AG10803 (cell line): ENCODE measurements at regions not wholly inside any gene's neighbourhood (a gene's known extent, or its start where the extent isn't known, plus 50 kb on each side); places are given as distances from the start of the nearest gene placed in this dataset.
"Not testable (repeated sequence)": the region's sequence is repeated elsewhere in the genome, so short reads cannot be mapped to it uniquely, and the experiment has no call there.

Experiments
- DNase-seq: peaks from one replicate; pipeline ENCODE4 v3.0.0; 2010; ENCODE audit warnings: low read depth
- H3K4me3 ChIP-seq: 2 replicates; pipeline ENCODE4 v1.5.1; 2011; ENCODE audit warnings: mild to moderate bottlenecking, low read length, control low read depth
- TF ChIP-seq, protein P1 (sequence below): conservative IDR thresholded peaks from 2 replicates; pipeline ENCODE4 v1.5.1; 2011; ENCODE audit warnings: mild to moderate bottlenecking, low read length, control low read depth, inconsistent platforms

DNA sequence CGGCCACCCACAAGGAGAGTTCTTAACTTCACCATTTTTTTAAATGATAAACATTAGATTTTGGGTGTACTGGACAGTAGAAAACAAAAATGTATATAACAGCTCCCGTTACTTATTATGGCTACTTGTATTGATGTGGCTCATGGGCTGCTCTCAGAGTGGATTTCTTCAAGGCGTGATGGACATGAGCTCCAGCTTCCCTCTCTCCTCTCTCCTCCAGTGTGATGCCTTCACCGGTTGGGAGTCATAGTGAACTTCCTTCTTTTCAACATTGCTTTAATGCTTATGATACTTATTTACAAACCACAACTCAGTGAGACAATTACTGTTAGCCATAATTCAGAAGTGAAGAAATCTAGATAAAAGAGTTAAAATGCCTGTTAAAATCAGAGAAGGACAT, 515.2 kb downstream of the RNF144A start:
- no peak overlapping the region for H3K4me3 ChIP-seq
- DNase-seq = no peak
- TF ChIP-seq, protein P1, sequence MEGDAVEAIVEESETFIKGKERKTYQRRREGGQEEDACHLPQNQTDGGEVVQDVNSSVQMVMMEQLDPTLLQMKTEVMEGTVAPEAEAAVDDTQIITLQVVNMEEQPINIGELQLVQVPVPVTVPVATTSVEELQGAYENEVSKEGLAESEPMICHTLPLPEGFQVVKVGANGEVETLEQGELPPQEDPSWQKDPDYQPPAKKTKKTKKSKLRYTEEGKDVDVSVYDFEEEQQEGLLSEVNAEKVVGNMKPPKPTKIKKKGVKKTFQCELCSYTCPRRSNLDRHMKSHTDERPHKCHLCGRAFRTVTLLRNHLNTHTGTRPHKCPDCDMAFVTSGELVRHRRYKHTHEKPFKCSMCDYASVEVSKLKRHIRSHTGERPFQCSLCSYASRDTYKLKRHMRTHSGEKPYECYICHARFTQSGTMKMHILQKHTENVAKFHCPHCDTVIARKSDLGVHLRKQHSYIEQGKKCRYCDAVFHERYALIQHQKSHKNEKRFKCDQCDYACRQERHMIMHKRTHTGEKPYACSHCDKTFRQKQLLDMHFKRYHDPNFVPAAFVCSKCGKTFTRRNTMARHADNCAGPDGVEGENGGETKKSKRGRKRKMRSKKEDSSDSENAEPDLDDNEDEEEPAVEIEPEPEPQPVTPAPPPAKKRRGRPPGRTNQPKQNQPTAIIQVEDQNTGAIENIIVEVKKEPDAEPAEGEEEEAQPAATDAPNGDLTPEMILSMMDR = no peak

GRCh38 chr2:7436096-7436906, 519.1 kb downstream of the RNF144A start:
- no peak for DNase-seq
- H3K4me3 ChIP-seq = no peak overlapping the region
- TF ChIP-seq, protein P1 = no peak

GRCh38 chr2:7437141-7437540, 519.9 kb downstream of the RNF144A start:
- no peak overlapping the region for H3K4me3 ChIP-seq
- no peak for DNase-seq
- TF ChIP-seq, protein P1 = no peak

DNA sequence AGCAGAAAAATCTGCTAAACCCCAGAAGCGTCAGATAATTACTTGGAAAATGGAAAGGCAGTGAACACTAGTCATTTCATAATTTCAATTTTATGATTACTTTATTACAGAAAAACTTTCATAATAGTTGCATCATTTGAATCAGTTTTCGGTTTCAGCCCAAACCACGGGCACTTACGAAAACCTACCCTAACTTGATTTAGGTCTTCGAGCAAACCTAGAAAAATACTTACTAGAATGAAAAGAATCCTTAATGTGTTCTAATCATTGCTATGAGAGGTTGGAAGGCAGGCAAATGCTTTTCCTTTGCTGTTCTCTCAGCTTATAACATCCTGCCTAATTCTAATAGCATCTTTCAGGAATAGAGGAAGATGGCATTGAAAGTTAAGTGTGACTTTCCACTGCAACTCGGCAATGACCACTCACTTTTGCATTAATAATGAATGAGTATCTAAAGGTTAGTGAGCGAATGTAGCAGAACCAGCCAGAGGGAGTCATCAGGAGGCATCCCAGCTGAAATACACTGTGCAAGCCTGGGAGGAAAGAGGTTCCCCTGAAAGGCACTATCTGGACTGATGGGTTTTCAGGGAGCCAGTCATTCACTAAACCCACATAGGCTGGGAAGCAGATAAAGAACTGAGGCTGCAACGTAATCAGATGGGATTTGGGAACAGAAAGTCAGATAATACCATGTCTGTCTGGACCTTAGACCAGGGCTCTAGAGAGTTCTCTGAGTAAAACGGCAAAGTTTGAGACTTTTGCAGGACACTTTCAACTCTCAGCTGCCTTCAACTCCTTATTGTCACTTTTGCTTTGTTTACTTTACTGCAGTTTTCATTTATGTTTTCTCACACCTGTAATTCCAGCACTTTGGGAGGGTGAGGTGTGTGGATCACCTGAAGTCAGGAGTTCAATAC, 520.8 kb downstream of the RNF144A start:
- TF ChIP-seq, protein P1 = no peak
- no peak overlapping the region for H3K4me3 ChIP-seq
- DNase-seq = no peak

DNA sequence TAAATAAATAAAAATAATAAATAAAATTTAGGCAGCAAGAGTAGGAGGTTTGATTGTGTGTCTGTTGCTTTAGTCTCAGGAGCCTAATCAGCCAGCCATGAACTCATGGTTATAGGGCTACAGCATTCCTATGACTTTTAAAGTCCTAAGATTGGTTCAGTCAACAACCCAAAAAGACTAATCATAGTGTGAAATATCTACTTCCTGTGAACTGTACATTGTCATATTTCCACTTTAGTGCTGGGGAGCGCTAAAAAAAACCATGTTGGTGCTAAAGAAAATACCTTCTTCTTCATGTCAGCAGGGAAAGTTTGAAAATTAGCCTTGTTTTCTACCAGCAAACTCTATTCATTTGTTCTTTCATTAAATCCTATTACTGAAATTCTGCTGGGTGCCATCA, 521.6 kb downstream of the RNF144A start:
- H3K4me3 ChIP-seq = no peak overlapping the region
- TF ChIP-seq, protein P1 = no peak
- no peak for DNase-seq

GRCh38 chr2:7440977-7441376, 523.8 kb downstream of the RNF144A start:
- TF ChIP-seq, protein P1 = no peak
- H3K4me3 ChIP-seq = no peak overlapping the region
- no peak for DNase-seq

- H3K4me3 ChIP-seq, DNase-seq: not testable (repeated sequence)
These were observed 524.6 kb downstream of the RNF144A start for GRCh38 chr2:7441841-7442240.
